ENCODE measurements at regions not wholly inside any gene's neighbourhood (a gene's known extent, or its start where the extent isn't known, plus 50 kb on each side); places are given as distances from the start of the nearest gene placed in this dataset.
"Not testable (repeated sequence)": the region's sequence is repeated elsewhere in the genome, so short reads cannot be mapped to it uniquely, and the experiment has no call there.

DNA sequence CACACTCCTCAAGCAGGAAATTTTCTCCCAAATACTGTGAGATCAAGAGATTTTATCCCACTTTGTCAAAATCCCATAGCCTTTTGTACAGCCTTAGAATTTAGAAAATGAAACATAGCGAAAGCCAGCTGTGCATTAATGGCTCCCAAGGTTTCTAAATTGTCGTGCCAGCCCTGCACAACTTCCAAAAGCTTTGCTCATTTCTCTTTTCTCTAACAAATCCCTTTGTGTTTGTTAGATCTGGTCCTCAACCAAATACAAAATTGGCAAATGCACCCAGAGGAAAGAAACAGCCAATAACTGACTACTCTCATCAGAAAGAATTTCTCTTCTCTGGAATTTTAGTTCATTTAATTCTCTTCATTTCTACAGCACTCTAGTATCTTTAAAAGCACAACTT lies 361.1 kb downstream of the INSIG2 start:
- DNase-seq = no peak

DNA sequence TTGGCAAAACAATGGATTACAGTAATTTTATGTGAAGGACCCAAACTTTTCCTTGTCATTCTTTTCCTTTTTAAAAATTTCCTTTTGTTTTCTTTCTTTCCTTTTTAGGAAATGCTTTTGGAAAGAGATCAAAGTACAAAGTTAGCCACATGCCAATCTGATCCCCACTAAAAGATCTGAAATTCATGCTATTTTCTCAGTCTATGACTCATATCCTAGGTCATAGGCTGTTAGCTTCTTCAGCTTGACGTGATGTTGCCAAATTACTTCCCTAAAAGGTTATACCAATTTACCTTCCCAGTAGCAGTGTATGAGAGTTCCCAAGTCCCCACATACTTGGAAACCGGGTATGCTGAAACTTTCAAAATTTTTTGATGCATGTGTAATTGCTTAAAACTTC lies 355.3 kb downstream of the INSIG2 start:
- DNase-seq = peak; percentile 89

DNA sequence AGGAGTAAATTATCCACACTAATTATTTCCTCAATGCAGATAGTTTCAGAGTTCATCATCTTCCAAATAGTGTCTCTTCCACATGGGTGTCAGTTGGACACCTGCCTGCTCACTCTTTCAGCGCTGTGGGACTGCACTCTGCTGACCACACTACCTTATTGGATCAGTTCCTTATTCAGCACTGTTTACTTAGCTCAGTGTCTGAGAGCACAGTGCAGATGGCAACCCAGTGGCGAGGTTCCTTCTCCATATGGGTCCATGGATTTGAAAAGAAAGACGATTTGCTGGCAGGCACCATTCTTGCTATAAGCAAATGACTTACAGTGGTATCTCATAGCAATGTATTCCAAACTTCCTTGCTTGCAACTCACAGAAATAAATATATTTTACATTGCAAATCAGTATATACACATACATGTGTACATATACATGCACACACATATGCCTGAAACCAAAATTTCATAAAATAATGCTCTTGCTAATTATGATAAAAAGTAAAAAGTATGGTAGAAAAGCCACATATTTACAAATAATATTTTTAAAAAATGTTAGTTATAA lies 354.8 kb downstream of the INSIG2 start:
- no peak for DNase-seq

DNA sequence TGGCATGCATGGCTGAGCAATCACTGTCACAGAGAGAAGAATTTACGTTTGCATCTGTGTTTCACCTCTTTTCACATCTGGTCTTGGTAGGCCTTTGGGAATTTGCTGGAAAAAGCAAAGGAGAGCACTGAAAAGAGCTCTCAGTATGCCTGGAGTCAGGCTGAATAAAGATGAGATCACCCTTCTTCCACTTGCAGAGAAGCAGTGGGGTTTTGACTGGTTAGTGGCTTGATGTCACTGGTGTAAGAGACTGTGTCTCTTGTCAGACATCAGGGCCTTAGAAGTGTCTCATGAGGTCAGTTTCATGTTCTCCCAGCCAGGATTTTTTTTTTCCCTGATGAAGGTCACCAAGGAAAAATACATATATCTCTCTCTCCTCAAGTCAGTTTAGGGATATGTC lies 353.8 kb downstream of the INSIG2 start:
- no peak for DNase-seq

DNA sequence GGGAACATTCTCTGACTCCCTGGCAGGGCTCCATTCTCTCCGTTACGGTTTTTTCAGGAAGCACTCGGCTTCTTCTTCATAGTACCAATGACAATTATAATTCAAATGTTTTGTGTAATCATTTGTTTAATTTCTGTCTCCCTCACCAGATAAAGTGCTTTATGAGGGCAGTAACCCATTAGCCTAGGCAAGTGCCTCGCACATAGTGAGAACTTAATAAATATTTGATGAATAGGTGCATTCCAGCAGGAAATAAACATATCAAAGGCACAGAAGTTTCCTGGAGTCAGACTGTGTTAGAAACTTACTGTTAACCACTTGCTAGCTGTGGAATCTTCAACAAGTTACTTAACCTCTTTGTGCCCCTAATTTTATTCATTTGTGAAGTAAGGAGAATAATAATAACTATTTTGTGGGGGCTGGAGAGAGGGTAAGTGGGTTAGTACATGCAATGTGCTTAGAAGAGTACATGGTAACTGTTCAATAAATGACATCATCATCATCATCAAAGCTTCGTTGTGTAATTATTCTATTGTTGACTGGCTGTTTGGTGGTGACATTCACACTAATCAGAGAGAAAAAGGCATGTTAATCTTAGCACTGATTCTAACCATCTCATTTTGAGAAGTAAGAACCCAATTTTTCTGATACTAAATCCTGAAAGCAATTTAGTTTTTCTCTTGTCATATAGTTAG lies 352.3 kb downstream of the INSIG2 start:
- DNase-seq = no peak

DNA sequence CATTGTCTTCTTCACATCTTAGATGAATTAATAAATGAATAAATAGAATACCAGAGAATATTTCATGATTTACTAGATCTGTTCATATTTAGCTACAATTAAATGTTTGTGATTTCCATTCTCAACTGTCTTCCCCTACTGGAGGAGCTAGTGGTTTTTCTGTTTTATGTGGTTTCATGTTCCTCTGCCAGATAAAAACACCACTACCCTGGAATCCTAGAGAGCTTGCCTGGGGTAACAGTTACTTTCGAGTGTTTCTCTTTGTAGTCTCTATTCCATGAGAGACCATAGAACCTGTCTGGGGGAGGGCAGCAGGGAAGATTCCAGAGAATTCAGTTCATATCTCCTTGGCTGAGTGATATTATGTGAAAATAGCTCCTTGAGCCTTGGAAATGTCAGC lies 349.2 kb downstream of the INSIG2 start:
- DNase-seq = no peak

DNA sequence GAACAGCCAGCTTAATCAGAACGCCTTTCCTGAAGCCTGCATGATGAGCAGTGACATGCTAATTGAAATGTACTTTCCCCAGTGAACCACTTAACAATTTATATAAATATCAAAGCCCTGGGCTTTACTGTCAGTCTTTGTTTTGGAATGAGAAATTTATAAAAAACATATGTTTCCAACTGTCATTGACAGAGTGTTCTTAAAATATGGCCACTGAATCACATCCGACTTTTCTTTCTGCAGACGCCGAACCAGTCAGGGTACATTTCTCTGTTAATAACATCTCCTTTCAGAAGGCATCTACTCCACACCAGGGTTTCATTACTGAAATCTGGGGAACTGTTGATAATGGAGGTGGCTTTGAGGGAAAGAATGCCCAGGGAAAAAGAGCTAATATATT lies 343.7 kb downstream of the INSIG2 start:
- DNase-seq = peak; percentile 86

DNA sequence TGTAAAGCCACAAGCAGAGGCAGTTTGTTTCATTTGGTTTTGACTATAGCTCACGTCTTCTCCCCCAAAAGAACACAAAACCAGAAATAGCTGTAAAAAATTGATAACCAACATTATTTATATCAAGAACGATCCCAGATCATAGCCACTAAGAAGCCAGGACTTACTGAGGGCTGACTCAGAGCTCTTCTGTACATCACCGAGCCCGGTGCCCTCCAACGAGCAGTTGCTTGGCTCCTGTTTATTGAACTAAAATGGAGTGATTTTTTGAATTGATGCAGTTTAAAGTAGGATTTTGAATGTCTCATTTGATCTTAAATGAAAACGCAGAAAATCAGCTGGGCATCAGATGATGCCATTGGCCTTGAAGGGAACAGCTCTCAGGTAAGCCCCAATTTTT lies 343.3 kb downstream of the INSIG2 start:
- DNase-seq = peak; percentile 39

DNA sequence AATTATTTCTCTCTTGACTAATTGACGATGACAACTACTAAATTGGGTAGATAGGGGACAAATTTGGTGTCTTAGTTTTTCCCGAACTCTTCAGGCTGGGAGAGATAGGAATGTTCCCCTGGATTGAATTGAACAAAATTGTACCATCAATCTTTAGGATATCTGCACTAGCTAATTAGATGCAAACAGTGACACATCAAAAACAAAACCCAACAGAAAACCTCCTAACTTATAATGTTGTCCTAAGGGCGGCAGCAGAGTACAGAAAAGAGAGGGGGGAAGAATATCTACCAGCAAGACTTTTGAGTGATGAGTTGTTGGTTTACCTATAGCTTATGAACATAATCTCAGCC lies 342.9 kb downstream of the INSIG2 start:
- DNase-seq = peak; percentile 83

DNA sequence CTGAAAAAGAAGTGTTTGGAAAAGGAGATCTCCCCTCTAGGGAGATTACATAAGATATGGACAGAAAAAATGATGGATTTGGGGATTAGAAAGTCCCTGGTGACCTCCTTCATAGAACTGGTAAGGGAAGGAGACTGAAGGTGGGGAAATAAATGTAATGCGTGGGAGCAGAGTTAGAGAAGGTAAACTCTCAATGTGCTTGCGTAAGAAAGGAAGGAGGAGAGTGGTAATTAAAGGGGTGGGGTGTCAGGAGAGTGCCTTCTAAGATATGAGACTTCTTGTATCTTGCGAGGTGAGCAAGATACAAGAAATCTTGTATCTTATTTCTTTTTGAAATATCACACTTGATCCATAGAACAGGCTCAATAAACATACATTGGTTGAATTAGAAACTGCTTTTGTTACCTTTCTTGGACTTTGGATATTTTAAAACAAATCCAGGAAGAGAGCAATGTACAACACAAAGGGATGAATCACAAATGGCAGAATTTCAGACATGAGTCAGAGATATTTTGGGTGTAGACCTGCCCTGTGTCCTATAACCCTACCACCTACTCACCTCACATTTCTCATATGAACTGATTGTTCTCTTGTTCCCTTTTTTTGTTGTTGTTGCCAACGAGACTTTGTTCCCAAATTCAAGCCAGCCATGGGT lies 342.4 kb downstream of the INSIG2 start:
- DNase-seq = no peak

DNA sequence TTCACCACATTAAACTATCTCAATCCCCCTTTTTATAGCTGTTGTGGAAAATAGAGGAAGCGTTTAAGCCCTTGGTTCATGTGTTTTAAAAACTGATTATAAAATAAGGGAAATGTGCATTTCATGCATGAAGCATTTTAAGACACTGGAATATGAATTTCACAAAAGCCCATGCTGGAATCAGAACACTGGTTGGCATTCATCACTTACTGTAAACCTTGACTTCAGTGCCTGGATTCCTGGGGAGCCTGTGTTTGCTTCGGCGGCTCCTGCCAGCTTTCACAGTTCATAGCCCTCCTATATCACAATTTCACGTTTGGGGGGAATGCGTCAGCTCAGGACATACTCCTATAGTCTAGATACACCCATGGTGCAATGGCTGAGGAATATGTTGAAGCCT lies 336.9 kb downstream of the INSIG2 start:
- no peak for DNase-seq

DNA sequence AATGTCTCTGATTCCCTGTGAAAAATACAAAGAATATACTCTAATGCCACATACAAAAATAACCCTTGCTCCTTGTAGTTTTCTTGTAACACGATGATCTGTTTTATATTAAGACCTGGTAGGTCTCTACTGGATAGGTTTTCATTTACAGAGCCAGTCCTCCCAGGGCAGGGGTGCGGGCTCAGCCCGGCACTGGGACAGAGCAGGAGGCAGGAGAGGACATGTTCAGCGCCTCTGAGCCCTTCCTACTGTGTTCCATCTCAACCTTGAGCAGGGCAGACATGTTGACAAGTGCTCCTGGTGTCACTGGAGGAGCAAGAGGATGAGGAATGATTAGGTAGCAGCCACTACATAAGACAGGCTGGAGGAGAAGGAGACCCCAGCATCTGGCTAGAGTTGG lies 335.5 kb downstream of the INSIG2 start:
- DNase-seq = no peak

DNA sequence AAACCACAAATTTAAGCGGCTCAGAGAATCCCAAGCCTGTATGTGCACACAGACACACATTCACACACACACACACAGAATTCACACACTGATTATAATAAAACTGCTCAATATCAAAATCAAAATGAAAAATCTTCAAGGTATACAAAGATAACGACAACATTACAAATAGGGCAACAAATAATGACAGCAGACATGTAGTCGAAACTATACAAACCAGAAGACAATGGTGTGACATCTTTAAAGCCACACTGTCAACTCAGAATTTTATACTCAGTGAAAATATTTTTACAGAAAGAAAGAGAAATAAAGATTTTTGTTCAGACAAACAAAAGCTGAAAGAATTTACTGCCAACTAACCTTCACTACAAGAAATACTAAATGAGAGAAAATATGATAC lies 333.4 kb downstream of the INSIG2 start:
- no peak for DNase-seq

DNA sequence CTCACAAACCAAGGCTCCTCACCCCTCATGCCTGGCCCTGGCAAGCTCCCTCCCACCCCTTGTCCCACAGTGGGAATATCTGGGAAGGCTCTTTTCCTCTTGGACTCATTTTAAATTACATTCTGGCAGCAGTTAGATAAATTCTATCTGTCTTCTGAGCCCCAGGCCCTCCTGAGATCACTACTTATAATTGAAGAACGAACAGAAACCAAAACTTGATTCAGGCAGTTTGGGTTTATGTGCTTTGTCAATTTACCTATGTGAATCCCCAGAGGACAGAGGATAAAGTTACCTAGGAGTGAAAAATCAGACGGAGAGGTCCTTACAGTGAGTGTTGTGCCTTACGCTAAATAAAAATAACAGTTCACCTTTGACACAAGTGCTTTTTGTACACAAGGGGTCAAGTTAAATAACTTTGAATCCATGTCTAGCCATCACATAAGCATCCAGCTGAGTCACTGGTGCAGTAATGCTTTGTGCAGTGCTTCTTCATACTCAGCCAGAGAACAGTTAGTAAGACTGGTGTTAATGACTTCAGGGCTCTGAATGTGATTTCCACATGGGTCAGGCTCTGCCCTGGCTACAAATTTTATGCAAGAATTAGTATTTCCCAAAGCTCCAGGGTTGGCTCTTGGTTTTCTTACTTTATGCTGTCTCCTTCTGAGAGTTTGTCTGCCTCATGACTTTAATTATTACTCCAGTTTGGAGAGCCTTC lies 329.3 kb downstream of the INSIG2 start:
- peak; percentile 57 for DNase-seq

DNA sequence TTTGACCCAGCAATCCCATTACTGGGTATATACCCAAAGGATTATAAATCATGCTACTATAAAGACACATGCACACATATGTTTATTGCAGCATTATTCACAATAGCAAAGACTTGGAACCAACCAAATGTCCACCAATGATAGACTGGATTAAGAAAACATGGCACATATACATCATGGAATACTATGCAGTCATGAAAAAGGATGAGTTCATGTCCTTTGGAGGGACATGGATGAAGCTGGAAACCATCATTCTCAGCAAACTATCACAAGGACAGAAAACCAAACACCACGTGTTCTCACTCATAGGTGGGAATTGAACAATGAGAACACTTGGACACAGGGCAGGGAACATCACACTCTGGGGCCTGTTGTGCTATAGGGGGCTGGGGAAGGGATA lies 326.9 kb downstream of the INSIG2 start:
- not testable (repeated sequence) for DNase-seq

DNA sequence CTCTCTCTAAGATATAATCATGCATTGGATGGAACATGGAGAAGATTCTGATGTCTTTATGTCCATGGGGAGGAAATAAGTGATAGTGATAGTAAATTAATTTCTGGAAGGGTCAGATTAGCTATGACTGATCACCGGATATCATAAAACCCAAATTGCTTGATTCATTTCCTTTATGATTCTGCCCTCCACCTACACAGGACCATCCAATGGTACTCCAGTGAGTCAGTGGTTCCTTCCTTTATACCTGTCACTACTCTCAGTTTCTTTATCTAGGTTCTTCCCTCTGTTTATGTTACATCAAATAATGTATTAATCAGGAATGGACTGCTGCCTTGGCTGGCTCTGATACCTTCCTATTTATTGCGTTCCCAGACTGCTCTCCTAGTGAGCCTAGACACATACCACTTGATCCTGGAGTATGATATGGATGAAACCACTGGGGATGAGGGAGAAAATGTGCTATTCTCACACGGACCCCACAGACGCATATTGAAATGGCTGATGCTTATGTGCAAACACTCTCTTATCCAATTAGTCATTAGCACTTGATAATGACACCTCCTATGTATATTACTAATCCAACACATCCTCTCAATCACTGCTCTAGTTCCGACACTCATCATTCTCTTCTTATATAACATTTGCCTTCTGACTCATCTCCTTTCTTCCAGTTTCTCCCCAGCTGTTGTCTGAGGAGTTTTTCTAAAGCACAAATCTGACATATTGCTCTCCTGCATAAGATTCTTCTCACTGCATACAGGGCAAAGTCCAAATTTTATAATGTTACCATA lies 315.6 kb downstream of the INSIG2 start:
- no peak for DNase-seq

DNA sequence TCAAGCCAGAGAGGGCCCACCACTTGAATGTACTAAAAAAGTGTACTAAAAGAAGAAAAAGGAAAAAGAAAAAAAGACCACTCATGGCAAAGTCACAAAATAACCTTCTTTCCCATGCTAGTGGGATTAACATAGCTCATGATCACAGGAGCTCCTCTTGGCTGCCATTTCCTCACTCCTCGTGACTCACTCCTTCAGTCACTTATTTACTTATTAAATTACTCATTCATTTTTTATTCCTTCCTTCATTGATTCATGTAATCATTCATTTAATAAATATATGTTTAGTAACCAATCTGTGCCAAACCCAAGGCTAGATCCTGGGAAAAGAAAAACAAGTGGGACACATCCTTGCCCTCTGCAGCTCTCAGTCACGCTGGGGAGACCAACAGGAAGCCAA lies 300.5 kb downstream of the INSIG2 start:
- DNase-seq = peak; percentile 75

DNA sequence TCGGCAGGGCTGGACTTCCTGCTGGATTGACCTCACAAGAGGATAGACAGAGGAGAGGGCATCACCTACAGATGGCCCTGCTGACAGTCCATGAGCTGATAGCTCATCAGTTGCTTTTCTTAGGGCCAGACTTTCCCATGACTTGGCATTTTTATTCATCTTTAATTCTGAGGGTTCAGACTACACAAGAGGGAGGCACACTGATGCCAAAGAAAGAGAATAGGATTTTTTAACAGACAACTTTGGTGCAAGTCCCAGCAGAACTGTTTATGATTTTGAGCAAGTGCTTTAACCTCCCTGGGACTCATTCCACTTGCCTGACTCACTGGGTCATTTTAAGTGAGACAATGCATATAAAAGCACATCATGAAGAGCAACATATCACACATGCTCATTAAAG lies 299.2 kb downstream of the INSIG2 start:
- peak; percentile 88 for DNase-seq

DNA sequence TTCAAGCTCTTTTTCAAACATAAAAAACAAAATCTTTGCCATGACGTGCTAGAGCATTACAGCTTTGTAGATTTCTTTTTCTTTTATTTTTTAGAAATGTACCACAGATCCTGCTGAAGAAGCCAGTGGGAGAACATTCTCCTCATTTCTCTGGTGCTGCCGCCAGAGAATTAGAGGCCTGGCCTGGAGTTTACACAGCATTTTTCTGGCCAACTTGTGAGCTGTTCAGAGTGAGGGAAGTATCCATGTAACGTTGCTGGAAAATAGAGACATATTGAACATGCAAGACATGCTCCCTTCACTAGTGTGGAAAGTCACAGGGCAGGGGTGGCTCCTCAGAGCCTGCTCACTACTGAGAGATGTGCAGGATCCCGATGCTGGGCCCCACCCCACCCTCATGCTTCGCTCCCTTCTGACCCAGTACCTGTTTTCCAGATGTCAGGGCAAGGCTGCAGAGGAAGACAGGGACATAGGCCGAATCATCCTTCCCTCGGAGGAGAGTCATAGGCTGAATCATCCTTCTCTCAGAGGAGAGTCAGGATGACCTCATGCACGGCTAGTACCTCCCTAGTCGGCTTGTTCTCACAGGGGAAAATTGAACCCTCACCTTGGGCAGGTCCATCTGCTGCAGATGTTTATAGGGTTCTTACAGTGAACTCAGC lies 298.5 kb downstream of the INSIG2 start:
- DNase-seq = peak; percentile 86

DNA sequence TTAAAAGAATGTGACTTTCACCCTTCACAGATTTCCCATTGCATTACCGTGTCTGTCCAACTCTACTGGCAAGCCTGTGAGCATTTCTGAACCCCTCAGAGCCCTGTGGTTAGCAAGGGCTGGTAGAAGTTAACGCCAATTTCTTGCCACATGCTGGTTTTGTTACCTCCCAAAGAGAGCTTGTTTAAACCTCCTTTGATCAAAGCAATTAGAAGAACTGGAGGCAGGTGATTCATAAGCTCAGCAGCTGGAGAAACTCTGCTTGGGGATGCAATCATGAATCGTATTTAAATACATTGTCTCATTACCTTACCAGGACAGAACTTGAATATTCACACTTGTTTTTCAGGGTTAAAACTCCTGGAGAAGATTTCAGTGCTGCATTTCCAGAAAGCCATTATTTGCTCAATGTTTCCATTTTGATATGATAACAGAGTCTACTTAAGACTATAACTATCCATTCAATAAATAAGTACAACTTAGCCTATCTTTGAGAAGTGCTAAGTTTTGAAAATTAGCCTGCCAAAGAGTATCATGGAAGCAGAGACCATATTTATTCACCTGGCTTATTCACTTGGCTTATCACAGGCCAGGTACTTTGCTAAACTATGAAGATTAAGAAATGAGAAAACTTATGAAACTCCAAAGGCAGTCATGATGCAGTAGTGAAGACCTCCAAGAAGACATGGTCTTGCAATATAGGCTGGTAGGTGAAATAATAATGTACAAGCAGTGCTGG lies 292.8 kb downstream of the INSIG2 start:
- no peak for DNase-seq

DNA sequence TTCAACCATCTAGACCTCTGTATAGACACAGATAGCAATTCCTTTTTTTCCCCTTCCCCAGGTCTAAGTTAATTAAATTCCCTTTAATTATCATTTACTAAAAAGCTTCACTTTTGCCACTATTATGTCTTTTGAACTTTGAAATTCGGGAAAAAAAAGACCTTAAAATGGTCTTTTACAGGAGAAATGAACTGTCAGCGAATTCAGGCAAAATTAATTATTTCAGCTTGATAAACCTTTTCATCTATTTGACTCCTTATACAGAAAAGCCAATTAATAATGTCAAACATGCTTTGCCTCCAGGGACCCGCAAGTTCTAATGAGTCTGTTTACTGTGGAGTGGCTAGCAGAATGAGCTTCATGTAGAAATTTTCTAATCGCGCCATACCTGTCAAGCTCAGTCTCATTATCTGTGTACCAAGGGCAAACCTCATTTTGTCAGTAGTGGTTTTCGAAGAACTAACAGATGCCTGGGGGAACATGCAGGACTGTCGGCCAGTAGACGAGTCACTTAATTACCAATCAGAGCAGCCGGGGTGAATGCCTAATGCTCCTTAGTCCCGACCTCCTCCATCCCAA lies 287.7 kb downstream of the INSIG2 start:
- no peak for DNase-seq

Data from fibroblast of skin of right biceps (primary cell).